ENCODE measurements at regions not wholly inside any gene's neighbourhood (a gene's known extent, or its start where the extent isn't known, plus 50 kb on each side); places are given as distances from the start of the nearest gene placed in this dataset.

GRCh38 chr9:85167146-85167545 is 497.6 kb downstream of the NTRK2 start:
- TF ChIP-seq NFIC (IDR thresholded peaks at IDR 0.05) (no peak), CEBPB (IDR thresholded peaks at IDR 0.05) (no peak)

GRCh38 chr9:85163825-85164224 is 494.3 kb downstream of the NTRK2 start:
- TF ChIP-seq REST (IDR thresholded peaks at IDR 0.05; ENCODE audit: low read depth) = no peak
- TF ChIP-seq TEAD4 (IDR thresholded peaks at IDR 0.05) = no peak
- no peak for TF ChIP-seq TAF1 (IDR thresholded peaks at IDR 0.05; ENCODE audit: low read depth)
- TF ChIP-seq EP300 (IDR thresholded peaks at IDR 0.05; ENCODE audit: borderline replicate concordance) = no peak
- no peak for TF ChIP-seq USF1 (IDR thresholded peaks at IDR 0.05)
- TF ChIP-seq CREB1 (IDR thresholded peaks at IDR 0.05; ENCODE audit: low read depth) = no peak
- no peak for TF ChIP-seq MAX (IDR thresholded peaks at IDR 0.05)
- no peak for TF ChIP-seq YY1 (IDR thresholded peaks at IDR 0.05; ENCODE audit: low read depth)
- no peak for TF ChIP-seq ZBTB7A (IDR thresholded peaks at IDR 0.05; ENCODE audit: low read depth)
- TF ChIP-seq FOXM1 (IDR thresholded peaks at IDR 0.05; ENCODE audit: borderline replicate concordance, low read depth) = no peak
- TF ChIP-seq NFIC (IDR thresholded peaks at IDR 0.05) = no peak
- no peak for TF ChIP-seq CEBPB (IDR thresholded peaks at IDR 0.05)
- no peak for TF ChIP-seq EGR1 (IDR thresholded peaks at IDR 0.05)
- no peak for TF ChIP-seq TCF12 (IDR thresholded peaks at IDR 0.05; ENCODE audit: low read depth)
- TF ChIP-seq RAD21 (IDR thresholded peaks at IDR 0.05; ENCODE audit: low read depth) = no peak

GRCh38 chr9:85163415-85163814 is 493.9 kb downstream of the NTRK2 start:
- TF ChIP-seq CEBPB (IDR thresholded peaks at IDR 0.05) = no peak
- TF ChIP-seq TAF1 (IDR thresholded peaks at IDR 0.05; ENCODE audit: low read depth) = no peak
- TF ChIP-seq TEAD4 (IDR thresholded peaks at IDR 0.05) = no peak
- no peak for TF ChIP-seq MAX (IDR thresholded peaks at IDR 0.05)

- TF ChIP-seq FOXM1 (IDR thresholded peaks at IDR 0.05; ENCODE audit: borderline replicate concordance, low read depth) = no peak
- TF ChIP-seq NFIC (IDR thresholded peaks at IDR 0.05) = no peak
- TF ChIP-seq USF1 (IDR thresholded peaks at IDR 0.05) = no peak
- TF ChIP-seq CREB1 (IDR thresholded peaks at IDR 0.05; ENCODE audit: low read depth) = no peak
- no peak for TF ChIP-seq EGR1 (IDR thresholded peaks at IDR 0.05)
- no peak for TF ChIP-seq TEAD4 (IDR thresholded peaks at IDR 0.05)
- no peak for TF ChIP-seq YY1 (IDR thresholded peaks at IDR 0.05; ENCODE audit: low read depth)
- TF ChIP-seq REST (IDR thresholded peaks at IDR 0.05; ENCODE audit: low read depth) = no peak
- no peak for TF ChIP-seq EP300 (IDR thresholded peaks at IDR 0.05; ENCODE audit: borderline replicate concordance)
- no peak for TF ChIP-seq MAX (IDR thresholded peaks at IDR 0.05)
- TF ChIP-seq CEBPB (IDR thresholded peaks at IDR 0.05) = no peak
- TF ChIP-seq ZBTB7A (IDR thresholded peaks at IDR 0.05; ENCODE audit: low read depth) = no peak
- no peak for TF ChIP-seq TCF12 (IDR thresholded peaks at IDR 0.05; ENCODE audit: low read depth)
Measured at GRCh38 chr9:85162822-85163221, 493.3 kb downstream of the NTRK2 start.

- TF ChIP-seq TAF1 (IDR thresholded peaks at IDR 0.05; ENCODE audit: low read depth) (no peak), MAX (IDR thresholded peaks at IDR 0.05) (no peak), EGR1 (IDR thresholded peaks at IDR 0.05) (no peak), TCF12 (IDR thresholded peaks at IDR 0.05; ENCODE audit: low read depth) (no peak), FOXM1 (IDR thresholded peaks at IDR 0.05; ENCODE audit: borderline replicate concordance, low read depth) (no peak), EP300 (IDR thresholded peaks at IDR 0.05; ENCODE audit: borderline replicate concordance) (no peak), USF1 (IDR thresholded peaks at IDR 0.05) (no peak)
Measured at GRCh38 chr9:85158512-85158911, 489.0 kb downstream of the NTRK2 start.

- TF ChIP-seq FOXM1 (IDR thresholded peaks at IDR 0.05; ENCODE audit: borderline replicate concordance, low read depth) (no peak), TEAD4 (IDR thresholded peaks at IDR 0.05) (no peak), CREB1 (IDR thresholded peaks at IDR 0.05; ENCODE audit: low read depth) (no peak), RAD21 (IDR thresholded peaks at IDR 0.05; ENCODE audit: low read depth) (no peak), USF1 (IDR thresholded peaks at IDR 0.05) (no peak), REST (IDR thresholded peaks at IDR 0.05; ENCODE audit: low read depth) (no peak), ZBTB7A (IDR thresholded peaks at IDR 0.05; ENCODE audit: low read depth) (no peak), TAF1 (IDR thresholded peaks at IDR 0.05; ENCODE audit: low read depth) (no peak), MAX (IDR thresholded peaks at IDR 0.05) (no peak), YY1 (IDR thresholded peaks at IDR 0.05; ENCODE audit: low read depth) (no peak), TCF12 (IDR thresholded peaks at IDR 0.05; ENCODE audit: low read depth) (no peak), EGR1 (IDR thresholded peaks at IDR 0.05) (no peak), CEBPB (IDR thresholded peaks at IDR 0.05) (no peak), EP300 (IDR thresholded peaks at IDR 0.05; ENCODE audit: borderline replicate concordance) (no peak), NFIC (IDR thresholded peaks at IDR 0.05) (no peak)
Measured at GRCh38 chr9:85157772-85158171, 488.2 kb downstream of the NTRK2 start.

Measured in Ishikawa (cell line).